Right ventricle myocardium superior (tissue), 1 donor: ENCODE measurements at regions not wholly inside any gene's neighbourhood (a gene's known extent, or its start where the extent isn't known, plus 50 kb on each side); places are given as distances from the start of the nearest gene placed in this dataset.
A peak's percentile ranks its signal among the peaks of the same experiment; 100 is the strongest.
"Not testable (repeated sequence)": the region's sequence is repeated elsewhere in the genome, so short reads cannot be mapped to it uniquely, and the experiment has no call there.

Experiments used
- ATAC-seq: fragments of 200-7000 bp; cut with Tn5 transposase; one replicate; pipeline ENCODE4 v1.9.1; 2020; ENCODE audit warnings: mild to moderate bottlenecking; ENCODE audit not compliant: poor library complexity
- DNase-seq: peaks from one replicate; pipeline ENCODE4 v3.0.0-alpha.2; 2020
- intact Hi-C: fragments of 100-400 bp; cut with DNase I; formaldehyde crosslinking; loops from one replicate; pipeline ENCODE4 v1.11.2; 2022
- donor health status: DM: no; HTN: yes; CAD: no; lungs with severe emphysema.

DNA sequence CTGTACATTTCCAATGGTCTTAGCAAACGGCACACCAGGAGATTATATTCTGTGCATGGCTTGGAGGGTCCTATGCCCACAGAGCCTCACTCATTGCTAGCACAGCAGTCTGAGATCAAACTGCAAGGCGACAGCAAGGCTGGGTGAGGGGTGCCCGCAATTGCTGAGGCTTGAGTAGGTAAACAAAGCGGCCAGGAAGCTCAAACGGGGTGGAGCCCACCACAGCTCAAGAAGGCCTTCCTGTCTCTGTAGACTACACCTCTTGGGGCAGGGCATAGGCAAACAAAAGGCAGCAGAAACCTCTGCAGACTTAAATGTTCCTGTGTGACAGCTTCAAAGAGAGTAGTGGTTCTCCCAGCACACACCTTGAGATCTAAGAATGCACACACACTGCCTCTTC is 91.3 kb downstream of the OR4A5 start:
- intact Hi-C loops = not testable (repeated sequence)

DNA sequence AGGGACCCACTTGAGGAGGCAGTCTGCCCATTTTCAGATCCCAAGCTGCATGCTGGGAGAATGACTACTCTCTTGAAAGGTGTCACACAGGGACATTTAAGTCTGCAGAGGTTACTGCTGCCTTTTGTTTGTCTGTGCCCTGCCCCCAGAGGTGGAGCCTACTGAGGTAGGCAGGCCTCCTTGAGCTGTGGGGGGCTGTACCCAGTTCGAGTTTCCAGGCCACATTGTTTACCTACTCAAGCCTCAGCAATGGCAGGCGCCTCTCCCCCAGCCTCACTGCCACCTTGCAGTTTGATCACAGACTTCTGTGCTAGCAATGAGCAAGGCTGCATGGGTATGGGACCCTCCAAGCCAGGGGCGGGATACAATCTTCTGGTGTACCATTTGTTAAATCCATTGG is 126.0 kb downstream of the OR4A5 start:
- ATAC-seq (no peak), DNase-seq (no peak)
- intact Hi-C loops = no loop called here

More for the DNA sequence above, 91.3 kb downstream of the OR4A5 start:
- DNase-seq = peak; percentile 22
- not testable (repeated sequence) for ATAC-seq

DNA sequence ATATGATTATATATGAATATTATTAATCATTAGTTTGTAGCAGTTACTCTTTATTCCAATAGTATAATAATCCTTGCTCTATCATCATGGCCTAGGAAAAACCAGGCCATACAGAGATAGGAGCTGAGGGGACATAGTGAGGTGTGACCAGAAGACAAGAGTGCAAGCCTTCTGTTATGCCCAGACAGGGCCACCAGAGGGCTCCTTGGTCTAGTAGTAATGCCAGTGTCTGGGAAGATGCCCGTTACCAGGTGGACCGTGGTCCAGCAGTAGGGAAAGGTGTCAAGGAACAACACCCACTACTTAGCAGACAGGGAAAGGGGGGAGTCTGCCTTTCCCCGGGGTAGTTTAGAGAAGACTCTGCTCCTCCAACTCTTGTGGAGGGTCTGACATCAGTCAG is 148.4 kb downstream of the OR4A5 start:
- intact Hi-C loops = not testable (repeated sequence)

More for the DNA sequence above, 148.4 kb downstream of the OR4A5 start:
- ATAC-seq, DNase-seq: not testable (repeated sequence)
